K562 (cell line): ENCODE measurements at regions not wholly inside any gene's neighbourhood (a gene's known extent, or its start where the extent isn't known, plus 50 kb on each side); places are given as distances from the start of the nearest gene placed in this dataset.

Experiments
- ATAC-seq: fragments of 200-7000 bp; cut with Tn5 transposase; 3 replicates; pipeline ENCODE4 v1.9.1; 2020; ENCODE audit warnings: moderate library complexity
- BruUV-seq: library from RNA; stranded (reverse); fragments of 400-500 nt; replicated peaks from 2 replicates; lab custom pipeline; 2021; lab: Mats Ljungman, UMichigan
- CTCF ChIA-PET: fragments of 300-600 bp; formaldehyde crosslinking; extraction: SDS; loops from one replicate; lab custom pipeline; 2021; ENCODE audit warnings: low intra/inter-chr PET ratio; lab: Yijun Ruan, JAX
- POLR2A ChIA-PET: fragments of 300-600, 350-650 bp; sonication (Branson Sonifier 250); formaldehyde crosslinking; extraction: SDS; loops from one replicate; lab custom pipeline; 2021; ENCODE audit warnings: antibody characterized with exemption, inconsistent platforms; lab: Yijun Ruan, JAX
- DNase-seq, 4 experiments: peaks; one replicate each; pipeline versions ENCODE4 v3.0.0 to v3.0.0-alpha.2; 2011 to 2018; ENCODE audit warnings: low spot score in 3 of 4, mixed read lengths in 3 of 4; ENCODE audit errors: extremely low read depth in 1 of 4
- FAIRE-seq: peaks from 2 replicates; lab custom pipeline; 2011; peaks lifted over from hg19 to GRCh38; lab: Jason Lieb, UNC
- H2AFZ ChIP-seq: 2 replicates; pipeline ENCODE4 v1.6.0; 2011; ENCODE audit warnings: low read depth, low read length, control low read depth, inconsistent platforms
- H3K27ac ChIP-seq: fragments of 200-600 bp; 3 replicates; pipeline ENCODE4 v1.8.0; 2011; ENCODE audit warnings: low read depth, mild to moderate bottlenecking, control low read depth, inconsistent platforms, low read length, moderate library complexity, mixed read lengths; ENCODE audit errors: extremely low read depth
- H3K27me3 ChIP-seq, 2 experiments: fragments of 300-600 bp in 1 of 2; 2 replicates in 1 of 2; 3 replicates in 1 of 2; pipeline versions ENCODE4 v1.6.0 to v1.8.0; 2011; ENCODE audit warnings: inconsistent platforms in 2 of 2, low read length in 2 of 2, mild to moderate bottlenecking in 1 of 2, mixed read lengths in 1 of 2, moderate library complexity in 1 of 2; ENCODE audit not compliant: control insufficient read depth in 2 of 2, insufficient read depth in 2 of 2
- H3K36me3 ChIP-seq: fragments of 300-600 bp; 3 replicates; pipeline ENCODE4 v1.8.0; 2011; ENCODE audit warnings: mild to moderate bottlenecking, low read length, inconsistent platforms; ENCODE audit not compliant: control insufficient read depth, insufficient read depth
- H3K4me1 ChIP-seq, 2 experiments: fragments of 200-600 bp in 1 of 2; replicated peaks in 1 of 2; 2 replicates in 1 of 2; 3 replicates in 1 of 2; pipeline versions ENCODE4 v1.5.1 to v1.8.0; 2011; ENCODE audit warnings: inconsistent platforms in 2 of 2, low read length in 2 of 2, mild to moderate bottlenecking in 1 of 2, mixed read lengths in 1 of 2, moderate library complexity in 1 of 2; ENCODE audit not compliant: control insufficient read depth in 2 of 2, insufficient read depth in 2 of 2
- H3K4me2 ChIP-seq: 2 replicates; pipeline ENCODE4 v1.6.1; 2011; ENCODE audit warnings: low read length, control low read depth, inconsistent platforms, mixed read lengths; ENCODE audit not compliant: insufficient read depth
- H3K4me3 ChIP-seq: fragments of 200-600 bp; sonication (generic), shearing (Covaris generic); 2 replicates; pipeline ENCODE4 v1.5.1; 2016; ENCODE audit warnings: control low read depth, inconsistent platforms
- H3K79me2 ChIP-seq: fragments of 200-600 bp; 3 replicates; pipeline ENCODE4 v1.8.0; 2011; ENCODE audit warnings: low read length, inconsistent platforms; ENCODE audit not compliant: control insufficient read depth, insufficient read depth
- H3K9ac ChIP-seq, 2 experiments: 2 replicates each; pipeline versions ENCODE4 v1.6.0 to v1.6.1; 2011; ENCODE audit warnings: low read depth in 2 of 2, low read length in 2 of 2, control low read depth in 1 of 2, inconsistent platforms in 1 of 2, mild to moderate bottlenecking in 1 of 2, mixed read lengths in 1 of 2; ENCODE audit not compliant: insufficient read depth in 1 of 2
- H3K9me1 ChIP-seq: one replicate; pipeline ENCODE4 v1.6.0; 2011; ENCODE audit warnings: inconsistent platforms, mild to moderate bottlenecking, low read length, moderate library complexity; ENCODE audit not compliant: control insufficient read depth, insufficient read depth
- H3K9me3 ChIP-seq: replicated peaks from 2 replicates; pipeline ENCODE4 v1.5.1; 2011; ENCODE audit warnings: low read depth, low read length, inconsistent platforms; ENCODE audit not compliant: control insufficient read depth, insufficient read depth
- H4K20me1 ChIP-seq: replicated peaks from 2 replicates; pipeline ENCODE4 v1.6.1; 2011; ENCODE audit warnings: low read length, inconsistent platforms, mixed read lengths; ENCODE audit not compliant: control insufficient read depth, insufficient read depth
- CXXC5 ChIP-seq: fragments of 250-450 bp; sonication (Bioruptor Pico); IDR thresholded peaks from 2 replicates; pipeline ENCODE4 v1.8.0; 2022; ENCODE audit warnings: inconsistent platforms, mild to moderate bottlenecking, moderate library complexity
- MECOM ChIP-seq: fragments of 250-450 bp; sonication (Bioruptor Pico); IDR thresholded peaks from 2 replicates; pipeline ENCODE4 v1.8.0; 2022; ENCODE audit warnings: inconsistent platforms
- NR0B1 ChIP-seq: fragments of 450-650 bp; IDR thresholded peaks from one replicate; pipeline ENCODE4 v1.6.1; 2018; ENCODE audit warnings: mild to moderate bottlenecking, moderate library complexity; ENCODE audit not compliant: partially characterized antibody
- PHF8 ChIP-seq: fragments of 200-600 bp; sonication (generic); IDR thresholded peaks from 2 replicates; pipeline ENCODE4 v1.6.1; 2012; ENCODE audit warnings: mixed run types, mild to moderate bottlenecking, inconsistent platforms, low read length, moderate library complexity, borderline replicate concordance
- PML ChIP-seq: IDR thresholded peaks from 2 replicates; pipeline ENCODE4 v1.6.1; 2012; ENCODE audit warnings: low read length, inconsistent platforms
- POU5F1 ChIP-seq: fragments of 150-350 bp; IDR thresholded peaks from 2 replicates; pipeline ENCODE4 v1.6.1; 2014; ENCODE audit warnings: borderline replicate concordance, low read length, low read depth, mild to moderate bottlenecking; ENCODE audit not compliant: partially characterized antibody
- PURB ChIP-seq: sonication (generic); formaldehyde crosslinking; IDR thresholded peaks from 2 replicates; pipeline ENCODE4 v1.9.0; 2021; ENCODE audit warnings: low read depth, mild to moderate bottlenecking, missing genetic modification reagents
- SMARCE1 ChIP-seq: fragments of 450-650 bp; IDR thresholded peaks from 2 replicates; pipeline ENCODE4 v1.7.1; 2016; ENCODE audit warnings: mild to moderate bottlenecking
- U2AF2 ChIP-seq: fragments of 200-400 bp; formaldehyde crosslinking; optimal IDR thresholded peaks from 2 replicates; pipeline ENCODE3; 2017; ENCODE audit warnings: low read depth, mild to moderate bottlenecking, low read length
- XRCC5 ChIP-seq: fragments of 200-400 bp; formaldehyde crosslinking; IDR thresholded peaks from 2 replicates; pipeline ENCODE4 v1.6.1; 2017; ENCODE audit warnings: low read depth, mild to moderate bottlenecking, low read length
- YY1 ChIP-seq, 3 experiments: IDR thresholded peaks; 2 replicates each; pipeline ENCODE4 v1.6.1; 2011; ENCODE audit warnings: low read length in 2 of 3, mild to moderate bottlenecking in 2 of 3, moderate library complexity in 2 of 3, borderline replicate concordance in 1 of 3, control low read depth in 1 of 3, low read depth in 1 of 3; ENCODE audit not compliant: insufficient read depth in 3 of 3, insufficient replicate concordance in 2 of 3, control insufficient read depth in 1 of 3, insufficient read length in 1 of 3; ENCODE audit errors: extremely low read depth in 1 of 3
- ZKSCAN1 ChIP-seq: fragments of 150-350 bp; IDR thresholded peaks from 2 replicates; pipeline ENCODE4 v1.6.1; 2016; ENCODE audit warnings: low read depth, low read length
- ZNF12 ChIP-seq: sonication (generic); formaldehyde crosslinking; IDR thresholded peaks from 2 replicates; pipeline ENCODE4 v1.4.0; 2020; ENCODE audit warnings: mild to moderate bottlenecking, missing genetic modification reagents
- ZNF224 ChIP-seq: sonication (generic); formaldehyde crosslinking; IDR thresholded peaks from 2 replicates; pipeline ENCODE4 v1.8.0; 2022; ENCODE audit warnings: mild to moderate bottlenecking, missing genetic modification reagents
- ZNF431 ChIP-seq: sonication (generic); formaldehyde crosslinking; IDR thresholded peaks from 2 replicates; pipeline ENCODE4 v1.8.0; 2022; ENCODE audit warnings: mild to moderate bottlenecking, missing genetic modification reagents
- WGBS: fragments of 100-300 bp; shearing (Covaris generic); methylation state at CpG from one replicate; pipeline ENCODE4 v1.1.6; 2016; ENCODE audit warnings: low coverage, mixed read lengths; ENCODE audit not compliant: insufficient coverage; ENCODE audit errors: missing lambda C conversion rate; 5-methylcytosine and 5-hydroxymethylcytosine counted together
- in situ Hi-C: fragments of 300-500 bp; cut with MboI; formaldehyde crosslinking; loops from 4 replicates; pipeline ENCODE4 v1.15.0; 2018; ENCODE audit warnings: inconsistent platforms, mixed read lengths
- intact Hi-C: fragments of 100-400 bp; cut with micrococcal nuclease; formaldehyde crosslinking; loops from 2 replicates; pipeline ENCODE4 v1.14.2; 2022
- TF ChIP-seq, protein P1 (sequence below): sonication (generic); formaldehyde crosslinking; IDR thresholded peaks from 2 replicates; pipeline ENCODE4 v1.8.0; 2022; ENCODE audit warnings: mild to moderate bottlenecking, missing genetic modification reagents

DNA sequence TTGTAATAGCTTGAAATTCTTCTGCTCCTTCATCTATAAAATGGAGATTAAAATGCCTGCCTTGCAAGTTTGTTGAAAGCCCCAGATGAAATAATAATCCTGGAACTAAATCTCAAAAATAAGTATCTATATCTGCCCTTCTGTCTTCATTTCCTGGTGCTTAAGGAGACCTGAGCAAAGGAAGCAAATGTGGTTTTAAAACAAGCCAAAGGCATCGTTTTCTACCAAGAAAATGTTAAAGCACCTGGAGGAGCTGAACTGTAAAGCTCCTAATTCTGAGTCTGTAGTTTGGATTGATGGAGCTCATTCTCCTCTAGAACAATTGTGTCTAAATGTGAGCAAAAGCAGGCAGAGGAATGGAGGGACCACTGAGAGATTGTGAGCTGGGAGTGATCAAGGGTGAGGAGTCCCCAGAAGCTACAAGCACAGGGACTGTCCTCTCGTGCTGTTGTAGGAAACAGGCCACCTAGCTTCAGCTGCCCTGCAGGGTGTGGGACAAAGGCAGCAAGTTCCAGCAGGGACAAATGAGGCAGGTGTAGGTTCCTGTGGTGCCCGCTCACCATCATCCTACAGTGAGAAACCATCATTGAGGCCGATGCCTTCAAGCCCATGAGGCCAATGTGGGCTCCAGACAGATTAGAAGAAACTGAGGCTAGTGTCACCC, 420.7 kb upstream of the TRIB2 start:
- Histone ChIP-seq H3K9me1 (no peaks in the 10 kb centered on the region), H3K79me2 (peaks cover 17% of the 10 kb centered on the region; the same call in 2 of the 3 replicates), H3K4me1 (peaks cover 5 to 15% of the 10 kb centered on the region in 2 experiments; a peak in 4 of 5 replicates), H3K9ac (peak overlapping the region in 1 of 2 experiments; percentile 38; a peak in 1 of 4 replicates), H2AFZ (no peak overlapping the region), H3K27me3 (no peaks in the 10 kb centered on the region), H3K9me3 (no peaks in the 10 kb centered on the region), H4K20me1 (no peaks in the 10 kb centered on the region), H3K4me2 (no peak overlapping the region), H3K36me3 (peaks cover 6% of the 10 kb centered on the region; the same call in 1 of the 3 replicates), H3K4me3 (no peak overlapping the region), H3K27ac (no peak overlapping the region)
- ATAC-seq, result peak; percentile 46
- ChIA-PET POLR2A (interaction anchor here (0.7 to 1.5 kb wide), 4 partner anchors 8 to 420 kb away, joined by 3 to 5 read pairs (median 4); no protein-coding TSS in a partner anchor), CTCF (no interaction called here)
- in situ Hi-C loops (no loop called here), intact Hi-C loops (no loop called here)
- FAIRE-seq, result no peak
- no peak for DNase-seq
- BruUV-seq, result no TSS peak
- whole genome bisulfite sequencing, result 76% methylated on average over 4 of the region's 4 CpGs
- TF ChIP-seq XRCC5 (no peak), CXXC5 (CRISPR knock-in tag) (no peak), U2AF2 (no peak), ZNF431 (CRISPR knock-in tag) (no peak), PHF8 (no peak), ZKSCAN1 (no peak), MECOM (no peak), YY1 (IDR thresholded peaks at IDR 0.05; ENCODE audit: borderline replicate concordance in 1 of 3, control insufficient read depth in 1 of 3, extremely low read depth in 1 of 3, insufficient read depth in 3 of 3, insufficient read length in 1 of 3, insufficient replicate concordance in 2 of 3, low read depth in 1 of 3, low read length in 2 of 3) (no peak), ZNF224 (CRISPR knock-in tag) (no peak), PURB (no peak), POU5F1 (no peak), NR0B1 (no peak), PML (no peak), ZNF12 (CRISPR knock-in tag) (no peak), SMARCE1 (no peak)
- TF ChIP-seq, protein P1, sequence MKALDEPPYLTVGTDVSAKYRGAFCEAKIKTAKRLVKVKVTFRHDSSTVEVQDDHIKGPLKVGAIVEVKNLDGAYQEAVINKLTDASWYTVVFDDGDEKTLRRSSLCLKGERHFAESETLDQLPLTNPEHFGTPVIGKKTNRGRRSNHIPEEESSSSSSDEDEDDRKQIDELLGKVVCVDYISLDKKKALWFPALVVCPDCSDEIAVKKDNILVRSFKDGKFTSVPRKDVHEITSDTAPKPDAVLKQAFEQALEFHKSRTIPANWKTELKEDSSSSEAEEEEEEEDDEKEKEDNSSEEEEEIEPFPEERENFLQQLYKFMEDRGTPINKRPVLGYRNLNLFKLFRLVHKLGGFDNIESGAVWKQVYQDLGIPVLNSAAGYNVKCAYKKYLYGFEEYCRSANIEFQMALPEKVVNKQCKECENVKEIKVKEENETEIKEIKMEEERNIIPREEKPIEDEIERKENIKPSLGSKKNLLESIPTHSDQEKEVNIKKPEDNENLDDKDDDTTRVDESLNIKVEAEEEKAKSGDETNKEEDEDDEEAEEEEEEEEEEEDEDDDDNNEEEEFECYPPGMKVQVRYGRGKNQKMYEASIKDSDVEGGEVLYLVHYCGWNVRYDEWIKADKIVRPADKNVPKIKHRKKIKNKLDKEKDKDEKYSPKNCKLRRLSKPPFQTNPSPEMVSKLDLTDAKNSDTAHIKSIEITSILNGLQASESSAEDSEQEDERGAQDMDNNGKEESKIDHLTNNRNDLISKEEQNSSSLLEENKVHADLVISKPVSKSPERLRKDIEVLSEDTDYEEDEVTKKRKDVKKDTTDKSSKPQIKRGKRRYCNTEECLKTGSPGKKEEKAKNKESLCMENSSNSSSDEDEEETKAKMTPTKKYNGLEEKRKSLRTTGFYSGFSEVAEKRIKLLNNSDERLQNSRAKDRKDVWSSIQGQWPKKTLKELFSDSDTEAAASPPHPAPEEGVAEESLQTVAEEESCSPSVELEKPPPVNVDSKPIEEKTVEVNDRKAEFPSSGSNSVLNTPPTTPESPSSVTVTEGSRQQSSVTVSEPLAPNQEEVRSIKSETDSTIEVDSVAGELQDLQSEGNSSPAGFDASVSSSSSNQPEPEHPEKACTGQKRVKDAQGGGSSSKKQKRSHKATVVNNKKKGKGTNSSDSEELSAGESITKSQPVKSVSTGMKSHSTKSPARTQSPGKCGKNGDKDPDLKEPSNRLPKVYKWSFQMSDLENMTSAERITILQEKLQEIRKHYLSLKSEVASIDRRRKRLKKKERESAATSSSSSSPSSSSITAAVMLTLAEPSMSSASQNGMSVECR (CRISPR knock-in tag), result no peak
